LNCAP (cell line): ENCODE measurements at regions not wholly inside any gene's neighbourhood (a gene's known extent, or its start where the extent isn't known, plus 50 kb on each side); places are given as distances from the start of the nearest gene placed in this dataset.

Source experiments
- TF ChIP-seq, protein P1 (sequence below): fragments of 450-650 bp; IDR thresholded peaks from 2 replicates; pipeline ENCODE4 v1.5.1; 2017; ENCODE audit warnings: mild to moderate bottlenecking

DNA sequence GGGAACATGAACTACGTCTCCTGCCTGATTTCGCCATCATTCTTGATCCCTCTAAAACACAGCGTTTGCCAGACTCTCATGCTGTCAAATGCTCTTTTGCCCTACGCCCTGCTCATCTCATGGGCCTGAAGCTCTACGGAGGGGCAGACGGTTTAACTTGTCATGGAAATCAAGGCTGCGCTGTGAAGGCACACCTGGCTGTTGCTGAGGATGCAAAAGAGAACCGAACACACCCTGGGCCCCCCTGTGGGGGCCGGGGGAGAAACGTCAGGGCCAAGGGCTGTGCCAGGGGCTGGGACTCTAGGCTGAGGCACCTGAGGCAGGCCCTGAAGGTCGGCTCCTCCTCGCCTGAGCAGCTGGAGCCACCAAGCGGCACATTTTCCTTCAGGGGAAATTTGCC lies 957.2 kb downstream of the BRD1 start:
- TF ChIP-seq, protein P1, sequence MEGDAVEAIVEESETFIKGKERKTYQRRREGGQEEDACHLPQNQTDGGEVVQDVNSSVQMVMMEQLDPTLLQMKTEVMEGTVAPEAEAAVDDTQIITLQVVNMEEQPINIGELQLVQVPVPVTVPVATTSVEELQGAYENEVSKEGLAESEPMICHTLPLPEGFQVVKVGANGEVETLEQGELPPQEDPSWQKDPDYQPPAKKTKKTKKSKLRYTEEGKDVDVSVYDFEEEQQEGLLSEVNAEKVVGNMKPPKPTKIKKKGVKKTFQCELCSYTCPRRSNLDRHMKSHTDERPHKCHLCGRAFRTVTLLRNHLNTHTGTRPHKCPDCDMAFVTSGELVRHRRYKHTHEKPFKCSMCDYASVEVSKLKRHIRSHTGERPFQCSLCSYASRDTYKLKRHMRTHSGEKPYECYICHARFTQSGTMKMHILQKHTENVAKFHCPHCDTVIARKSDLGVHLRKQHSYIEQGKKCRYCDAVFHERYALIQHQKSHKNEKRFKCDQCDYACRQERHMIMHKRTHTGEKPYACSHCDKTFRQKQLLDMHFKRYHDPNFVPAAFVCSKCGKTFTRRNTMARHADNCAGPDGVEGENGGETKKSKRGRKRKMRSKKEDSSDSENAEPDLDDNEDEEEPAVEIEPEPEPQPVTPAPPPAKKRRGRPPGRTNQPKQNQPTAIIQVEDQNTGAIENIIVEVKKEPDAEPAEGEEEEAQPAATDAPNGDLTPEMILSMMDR: no peak

DNA sequence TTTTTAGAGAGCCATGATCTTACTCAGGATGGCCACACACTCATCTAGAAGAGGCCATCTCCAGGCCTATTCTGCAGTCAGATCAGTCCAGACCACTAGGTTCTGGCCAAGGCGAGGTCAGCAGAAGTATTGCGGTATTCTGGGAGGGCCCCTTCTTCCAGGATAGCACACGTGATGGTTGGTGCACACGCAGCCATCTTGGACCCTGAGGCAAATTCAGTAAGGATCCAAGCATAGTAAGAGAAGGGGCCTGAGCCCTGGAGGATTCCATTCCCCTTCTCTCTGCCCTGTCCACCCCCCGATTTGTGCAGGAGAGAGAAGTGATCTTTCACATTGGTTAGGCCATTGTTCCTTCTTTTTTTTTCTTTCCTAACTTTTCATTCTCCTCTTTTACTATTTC lies 957.9 kb downstream of the BRD1 start:
- TF ChIP-seq, protein P1: no peak

DNA sequence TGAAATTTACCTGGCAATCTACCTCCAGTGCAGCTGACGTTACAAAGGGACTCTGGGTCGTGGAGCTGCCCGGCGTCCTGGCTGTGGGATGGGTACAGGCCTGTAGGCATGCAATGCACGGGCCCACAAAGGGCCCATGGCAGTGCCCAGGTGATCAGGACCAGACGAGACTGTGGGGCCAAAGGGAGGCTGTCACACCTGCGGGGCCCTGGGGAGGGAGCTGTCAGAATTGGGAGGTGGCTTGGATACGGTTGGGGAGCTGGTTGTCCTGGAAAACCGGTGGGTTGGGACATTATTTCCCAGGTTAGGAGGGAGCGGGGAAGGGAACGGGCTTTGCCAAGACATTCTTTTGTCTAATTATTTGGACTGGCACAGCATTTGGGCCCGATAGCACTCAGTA lies 958.5 kb downstream of the BRD1 start:
- TF ChIP-seq, protein P1: no peak

DNA sequence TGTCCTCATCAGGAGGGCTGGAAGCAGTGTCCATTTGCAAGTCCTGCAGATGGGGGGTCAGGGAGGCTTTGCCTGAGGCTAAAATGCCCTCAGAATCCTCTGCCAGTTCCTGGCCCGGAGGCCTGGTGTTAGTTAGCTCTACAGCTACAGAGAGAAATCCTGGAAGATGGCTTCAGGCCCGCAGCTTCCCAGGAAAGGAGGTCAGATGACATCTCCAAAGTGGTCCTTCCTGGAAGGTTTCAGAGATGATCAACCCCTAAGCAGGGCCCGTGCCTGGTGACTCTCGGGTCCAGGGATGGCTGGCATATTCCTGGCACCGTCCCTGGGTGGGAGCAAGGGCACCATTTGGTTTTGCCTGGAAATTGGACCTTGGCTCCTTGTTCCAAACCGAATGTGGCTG lies 959.1 kb downstream of the BRD1 start:
- TF ChIP-seq, protein P1: no peak

DNA sequence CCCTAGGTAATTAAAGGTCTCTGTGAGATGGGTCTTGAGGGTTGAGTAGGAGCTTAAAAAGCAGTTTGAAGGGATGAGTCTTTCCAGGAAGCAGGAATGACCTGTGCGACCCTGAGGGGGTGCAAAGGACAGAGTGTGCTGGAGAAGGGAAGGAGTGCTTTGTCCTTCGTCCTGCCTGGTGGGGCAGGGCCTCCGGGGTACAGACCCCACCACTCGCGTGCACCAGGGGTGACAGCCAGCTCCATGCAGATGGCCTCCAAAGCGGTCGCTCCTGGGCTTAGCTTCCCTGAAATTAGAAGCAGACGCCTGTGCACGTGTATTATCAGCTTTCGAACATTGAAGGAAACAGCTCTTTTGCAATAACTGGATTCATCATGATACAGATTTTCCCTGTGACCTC lies 959.8 kb downstream of the BRD1 start:
- TF ChIP-seq, protein P1: no peak

DNA sequence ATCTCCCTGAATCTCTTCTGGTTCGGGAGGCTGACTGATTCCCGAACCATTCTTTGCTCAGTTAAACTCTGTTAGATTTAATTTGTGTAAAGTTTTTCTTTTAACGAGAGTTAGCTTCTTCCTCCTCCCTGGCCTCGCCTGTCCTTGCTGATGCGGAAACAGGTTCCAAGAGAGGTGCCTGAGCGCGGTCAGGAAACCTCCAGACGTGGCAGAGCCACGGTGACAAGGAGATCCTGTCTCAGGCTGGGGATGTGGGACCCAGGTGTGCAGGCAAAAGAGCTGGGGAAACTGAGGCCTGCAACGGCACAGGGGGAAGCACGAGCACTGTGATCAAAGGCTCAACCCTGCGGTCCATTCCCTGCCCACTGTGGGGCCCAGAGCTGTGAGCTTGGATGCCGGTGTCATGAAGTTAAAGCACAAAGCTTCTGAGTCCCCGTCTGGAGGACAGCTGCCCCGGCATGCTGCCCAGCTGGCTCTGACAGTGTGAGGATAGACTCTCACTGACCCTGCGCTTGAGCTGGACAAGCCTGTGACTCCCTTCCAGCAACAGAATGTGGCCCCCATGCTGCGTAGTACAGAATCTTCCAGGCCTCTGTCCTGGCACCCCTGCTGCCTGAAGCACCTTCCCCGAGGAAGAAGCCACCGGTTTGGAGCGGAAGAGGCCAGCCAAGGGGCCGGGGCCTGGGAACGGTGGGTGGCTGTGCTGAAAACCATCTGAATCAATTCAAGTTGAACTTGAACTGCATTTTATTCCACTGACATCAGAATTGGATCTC lies 960.6 kb downstream of the BRD1 start:
- TF ChIP-seq, protein P1: no peak

DNA sequence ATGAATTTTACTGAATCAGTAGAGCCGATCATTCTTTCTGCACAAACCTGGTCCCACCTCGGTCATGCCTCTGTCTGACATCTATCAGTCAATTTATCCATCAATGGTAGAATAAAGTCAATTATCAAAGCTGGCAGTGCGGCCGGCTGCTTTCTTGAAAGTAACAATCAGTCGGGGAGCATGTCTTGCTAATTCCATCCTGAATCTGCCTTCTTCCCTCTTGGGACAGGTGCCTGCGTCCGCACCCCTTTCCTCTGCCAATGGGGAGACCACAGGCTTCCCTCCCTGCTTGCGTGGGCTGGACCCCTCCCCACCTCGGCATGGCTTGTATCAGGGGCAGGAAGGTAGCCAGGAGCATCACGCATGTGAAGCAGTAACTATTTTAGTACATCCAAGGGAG lies 962.9 kb downstream of the BRD1 start:
- TF ChIP-seq, protein P1: no peak
